ENCODE measurements at regions not wholly inside any gene's neighbourhood (a gene's known extent, or its start where the extent isn't known, plus 50 kb on each side); places are given as distances from the start of the nearest gene placed in this dataset.

- TF ChIP-seq, protein P1, sequence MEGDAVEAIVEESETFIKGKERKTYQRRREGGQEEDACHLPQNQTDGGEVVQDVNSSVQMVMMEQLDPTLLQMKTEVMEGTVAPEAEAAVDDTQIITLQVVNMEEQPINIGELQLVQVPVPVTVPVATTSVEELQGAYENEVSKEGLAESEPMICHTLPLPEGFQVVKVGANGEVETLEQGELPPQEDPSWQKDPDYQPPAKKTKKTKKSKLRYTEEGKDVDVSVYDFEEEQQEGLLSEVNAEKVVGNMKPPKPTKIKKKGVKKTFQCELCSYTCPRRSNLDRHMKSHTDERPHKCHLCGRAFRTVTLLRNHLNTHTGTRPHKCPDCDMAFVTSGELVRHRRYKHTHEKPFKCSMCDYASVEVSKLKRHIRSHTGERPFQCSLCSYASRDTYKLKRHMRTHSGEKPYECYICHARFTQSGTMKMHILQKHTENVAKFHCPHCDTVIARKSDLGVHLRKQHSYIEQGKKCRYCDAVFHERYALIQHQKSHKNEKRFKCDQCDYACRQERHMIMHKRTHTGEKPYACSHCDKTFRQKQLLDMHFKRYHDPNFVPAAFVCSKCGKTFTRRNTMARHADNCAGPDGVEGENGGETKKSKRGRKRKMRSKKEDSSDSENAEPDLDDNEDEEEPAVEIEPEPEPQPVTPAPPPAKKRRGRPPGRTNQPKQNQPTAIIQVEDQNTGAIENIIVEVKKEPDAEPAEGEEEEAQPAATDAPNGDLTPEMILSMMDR (IDR thresholded peaks at IDR 0.05) = no peak
- TF ChIP-seq POLR2A (IDR thresholded peaks at IDR 0.05) = no peak
These were observed 62.0 kb upstream of the MRPS9 start for GRCh38 chr2:104975851-104976250.

Data from thyroid gland (tissue), 4 donors.